OCI-LY1 (cell line): ENCODE measurements at regions not wholly inside any gene's neighbourhood (a gene's known extent, or its start where the extent isn't known, plus 50 kb on each side); places are given as distances from the start of the nearest gene placed in this dataset.

ENCODE experiments used
- H2AFZ ChIP-seq: fragments of 200-600 bp; sonication (generic), shearing (Covaris generic); 2 replicates; pipeline ENCODE4 v1.6.0; 2014; ENCODE audit warnings: antibody characterized with exemption, mild to moderate bottlenecking, low read length
- H3F3A ChIP-seq: fragments of 200-600 bp; sonication (generic), shearing (Covaris generic); 2 replicates; pipeline ENCODE4 v1.6.0; 2014; ENCODE audit warnings: mild to moderate bottlenecking, antibody characterized with exemption, low read length, moderate library complexity; ENCODE audit not compliant: insufficient read depth
- H3K27ac ChIP-seq: fragments of 200-600 bp; sonication (generic); 2 replicates; pipeline ENCODE4 v1.5.1; 2014; ENCODE audit warnings: low read length, mixed run types, mild to moderate bottlenecking, low read depth; ENCODE audit not compliant: poor library complexity, severe bottlenecking
- H3K27me3 ChIP-seq: fragments of 200-600 bp; sonication (generic); 2 replicates; pipeline ENCODE4 v1.6.0; 2014; ENCODE audit warnings: antibody characterized with exemption, mild to moderate bottlenecking, low read length, moderate library complexity; ENCODE audit not compliant: insufficient read depth
- H3K36me3 ChIP-seq: fragments of 200-600 bp; sonication (generic); 2 replicates; pipeline ENCODE4 v1.6.1; 2014; ENCODE audit warnings: mild to moderate bottlenecking, antibody characterized with exemption, low read length, moderate library complexity, mixed read lengths; ENCODE audit not compliant: insufficient read depth
- H3K4me1 ChIP-seq: fragments of 200-600 bp; sonication (generic); 2 replicates; pipeline ENCODE4 v1.5.1; 2014; ENCODE audit warnings: mild to moderate bottlenecking, low read length, moderate library complexity; ENCODE audit not compliant: insufficient read depth, severe bottlenecking
- H3K4me2 ChIP-seq: fragments of 200-600 bp; sonication (generic), shearing (Covaris generic); 2 replicates; pipeline ENCODE4 v1.6.1; 2014; ENCODE audit warnings: low read length
- H3K4me3 ChIP-seq: fragments of 200-600 bp; sonication (generic); 2 replicates; pipeline ENCODE4 v1.5.1; 2014; ENCODE audit warnings: low read length, low read depth, mild to moderate bottlenecking, mixed read lengths; ENCODE audit not compliant: poor library complexity, severe bottlenecking
- H3K79me2 ChIP-seq: fragments of 200-600 bp; shearing (Covaris generic); 2 replicates; pipeline ENCODE4 v1.6.1; 2016; ENCODE audit warnings: mixed run types, low read length, mixed read lengths; ENCODE audit not compliant: insufficient read depth
- H3K9ac ChIP-seq: fragments of 200-600 bp; sonication (generic), shearing (Covaris generic); 2 replicates; pipeline ENCODE4 v1.6.1; 2014; ENCODE audit warnings: mild to moderate bottlenecking, low read length, mixed read lengths
- H3K9me2 ChIP-seq: fragments of 200-600 bp; sonication (generic), shearing (Covaris generic); 2 replicates; pipeline ENCODE4 v1.6.1; 2014; ENCODE audit warnings: low read depth, mild to moderate bottlenecking, low read length, mixed read lengths
- H3K9me3 ChIP-seq: fragments of 200-600 bp; shearing (Covaris generic); 2 replicates; pipeline ENCODE4 v1.6.1; 2014; ENCODE audit warnings: low read length, mixed read lengths
- H4K20me1 ChIP-seq: fragments of 200-600 bp; sonication (generic), shearing (Covaris generic); 2 replicates; pipeline ENCODE4 v1.6.0; 2016; ENCODE audit warnings: mild to moderate bottlenecking, low read length; ENCODE audit not compliant: insufficient read depth
- EZH2 ChIP-seq: fragments of 200-600 bp; sonication (generic), shearing (Covaris generic); IDR thresholded peaks from 2 replicates; pipeline ENCODE4 v1.8.0; 2017; ENCODE audit warnings: borderline replicate concordance, mixed run types, mild to moderate bottlenecking, antibody characterized with exemption, low read length, moderate library complexity, mixed read lengths
- TF ChIP-seq, protein P1 (sequence below): fragments of 200-600 bp; sonication (generic), shearing (Covaris generic); IDR thresholded peaks from 2 replicates; pipeline ENCODE4 v1.5.1; 2017; ENCODE audit warnings: mild to moderate bottlenecking, antibody characterized with exemption, low read length, moderate library complexity, mixed read lengths

DNA sequence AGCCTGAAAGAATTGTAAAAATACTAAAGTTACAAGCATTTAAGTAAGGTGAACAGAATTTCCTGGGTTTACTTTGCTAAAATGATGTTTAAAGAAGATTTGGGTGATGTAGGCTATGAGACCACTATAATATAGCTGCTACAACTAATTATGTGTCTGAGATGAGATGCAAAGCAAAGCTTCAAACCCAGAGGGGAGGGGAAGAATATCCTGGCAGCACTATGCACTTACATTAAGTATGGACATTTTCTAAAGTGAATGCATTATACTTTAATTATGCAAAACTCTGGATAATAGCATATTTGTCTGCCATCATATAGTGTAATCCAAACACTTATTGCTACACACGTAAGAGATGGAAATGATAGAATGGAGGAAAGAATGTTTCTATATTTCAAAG, 1003.7 kb downstream of the GALC start:
- Histone ChIP-seq H3F3A (no peaks in the 10 kb centered on the region), H3K4me1 (no peaks in the 10 kb centered on the region), H2AFZ (no peak overlapping the region), H3K9me3 (no peaks in the 10 kb centered on the region), H3K9ac (no peak overlapping the region), H3K79me2 (no peaks in the 10 kb centered on the region), H3K4me2 (no peak overlapping the region), H4K20me1 (no peaks in the 10 kb centered on the region), H3K36me3 (no peaks in the 10 kb centered on the region), H3K27me3 (no peaks in the 10 kb centered on the region), H3K9me2 (no peaks in the 10 kb centered on the region), H3K4me3 (no peak overlapping the region), H3K27ac (no peak overlapping the region)
- TF ChIP-seq EZH2: no peak
- TF ChIP-seq, protein P1, sequence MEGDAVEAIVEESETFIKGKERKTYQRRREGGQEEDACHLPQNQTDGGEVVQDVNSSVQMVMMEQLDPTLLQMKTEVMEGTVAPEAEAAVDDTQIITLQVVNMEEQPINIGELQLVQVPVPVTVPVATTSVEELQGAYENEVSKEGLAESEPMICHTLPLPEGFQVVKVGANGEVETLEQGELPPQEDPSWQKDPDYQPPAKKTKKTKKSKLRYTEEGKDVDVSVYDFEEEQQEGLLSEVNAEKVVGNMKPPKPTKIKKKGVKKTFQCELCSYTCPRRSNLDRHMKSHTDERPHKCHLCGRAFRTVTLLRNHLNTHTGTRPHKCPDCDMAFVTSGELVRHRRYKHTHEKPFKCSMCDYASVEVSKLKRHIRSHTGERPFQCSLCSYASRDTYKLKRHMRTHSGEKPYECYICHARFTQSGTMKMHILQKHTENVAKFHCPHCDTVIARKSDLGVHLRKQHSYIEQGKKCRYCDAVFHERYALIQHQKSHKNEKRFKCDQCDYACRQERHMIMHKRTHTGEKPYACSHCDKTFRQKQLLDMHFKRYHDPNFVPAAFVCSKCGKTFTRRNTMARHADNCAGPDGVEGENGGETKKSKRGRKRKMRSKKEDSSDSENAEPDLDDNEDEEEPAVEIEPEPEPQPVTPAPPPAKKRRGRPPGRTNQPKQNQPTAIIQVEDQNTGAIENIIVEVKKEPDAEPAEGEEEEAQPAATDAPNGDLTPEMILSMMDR: no peak

DNA sequence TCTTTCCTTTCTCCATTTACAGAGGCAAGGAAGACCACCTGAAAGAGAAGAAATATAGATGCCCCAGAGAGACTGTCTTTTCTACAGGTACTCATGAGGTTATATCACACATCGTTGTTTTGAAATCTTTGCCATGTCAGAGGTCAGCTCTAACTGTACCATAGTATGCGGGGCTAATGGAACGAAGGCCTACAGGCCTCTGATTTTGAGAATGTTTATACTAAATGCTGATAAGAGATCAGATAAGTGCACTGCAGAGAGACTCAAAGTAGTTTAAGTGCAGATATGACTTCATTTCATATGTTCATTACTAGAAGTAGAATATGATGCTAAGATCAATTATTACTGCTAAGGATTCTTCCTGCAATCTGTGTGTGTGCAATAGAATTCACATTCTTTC, 1005.0 kb downstream of the GALC start:
- Histone ChIP-seq H3K27me3 (no peaks in the 10 kb centered on the region), H3K79me2 (no peaks in the 10 kb centered on the region), H3K9me2 (no peaks in the 10 kb centered on the region), H3F3A (no peaks in the 10 kb centered on the region), H3K4me2 (no peak overlapping the region), H3K9ac (no peak overlapping the region), H3K9me3 (no peaks in the 10 kb centered on the region), H3K27ac (no peak overlapping the region), H3K36me3 (no peaks in the 10 kb centered on the region), H2AFZ (no peak overlapping the region), H3K4me1 (no peaks in the 10 kb centered on the region), H3K4me3 (no peak overlapping the region), H4K20me1 (no peaks in the 10 kb centered on the region)
- TF ChIP-seq EZH2: no peak
- TF ChIP-seq, protein P1: no peak

DNA sequence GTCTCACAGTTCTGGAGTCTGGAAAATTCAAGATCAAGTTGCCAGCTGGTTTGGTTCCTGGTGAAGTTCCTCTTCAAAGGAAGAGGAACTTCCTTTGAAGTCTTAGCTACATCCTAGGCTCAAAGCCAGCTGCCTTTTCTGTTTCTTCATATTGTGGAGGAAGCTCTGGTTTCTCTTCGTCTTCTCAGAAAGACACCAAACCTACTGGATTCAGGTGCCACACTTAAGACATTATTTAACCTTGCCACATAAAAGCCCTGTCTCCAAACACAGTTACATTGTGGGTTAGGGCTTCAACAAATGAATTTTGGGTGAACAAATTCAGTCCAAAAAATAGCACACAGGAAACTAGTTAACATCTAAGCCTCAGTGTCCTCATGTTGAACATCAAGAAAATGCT, 1019.8 kb downstream of the GALC start:
- Histone ChIP-seq H3F3A (no peaks in the 10 kb centered on the region), H3K4me2 (no peak overlapping the region), H3K4me3 (no peak overlapping the region), H3K27ac (no peak overlapping the region), H4K20me1 (no peaks in the 10 kb centered on the region), H3K27me3 (no peaks in the 10 kb centered on the region), H3K9me3 (no peaks in the 10 kb centered on the region), H3K36me3 (no peaks in the 10 kb centered on the region), H3K79me2 (no peaks in the 10 kb centered on the region), H2AFZ (no peak overlapping the region), H3K4me1 (no peaks in the 10 kb centered on the region), H3K9me2 (no peaks in the 10 kb centered on the region), H3K9ac (no peak overlapping the region)
- TF ChIP-seq, protein P1: no peak
- no peak for TF ChIP-seq EZH2
